ENCODE measurements at regions not wholly inside any gene's neighbourhood (a gene's known extent, or its start where the extent isn't known, plus 50 kb on each side); places are given as distances from the start of the nearest gene placed in this dataset.

GRCh38 chr2:192645811-192646598, 451.3 kb upstream of the TMEFF2 start:
- CTCF ChIA-PET (ENCODE audit: low intra/inter-chr PET ratio, low total read pairs) = no interaction called here
- Histone ChIP-seq H4K20me1 (ENCODE audit: insufficient read depth, low read length) (no peaks in the 10 kb centered on the region), H3K36me3 (replicated peaks in 1 of 2; ENCODE audit: control insufficient read depth in 1 of 2, insufficient read depth in 2 of 2, low read length in 2 of 2) (no peaks in the 10 kb centered on the region), H2AFZ (ENCODE audit: low read length) (no peak overlapping the region), H3K9me3 (ENCODE audit: low read length) (no peaks in the 10 kb centered on the region), H3K27me3 (ENCODE audit: control insufficient read depth in 1 of 2, insufficient read depth in 2 of 2, low read length in 2 of 2) (no peaks in the 10 kb centered on the region), H3K9ac (ENCODE audit: insufficient read depth, low read depth, low read length) (no peak overlapping the region), H3K4me3 (replicated peaks in 1 of 3; ENCODE audit: insufficient read depth in 1 of 3, low read depth in 2 of 3, low read length in 3 of 3) (no peak overlapping the region), H3K27ac (ENCODE audit: extremely low read length, insufficient read depth, low read length) (no peak overlapping the region), H3K4me2 (ENCODE audit: low read depth, low read length) (no peak overlapping the region), H3K4me1 (ENCODE audit: insufficient read depth, low read length) (no peaks in the 10 kb centered on the region), H3K79me2 (ENCODE audit: insufficient read depth, low read length) (no peaks in the 10 kb centered on the region)
- intact Hi-C loops (cut with micrococcal nuclease; ENCODE audit: unreplicated experiment) (no loop called here), in situ Hi-C loops (cut with HindIII; ENCODE audit: extremely low pct_ligation_motif_present, low pct_unique_long_range_greater_than_20kb) (no loop called here)
- no peak for DNase-seq (ENCODE audit: low spot score)
- FAIRE-seq = no peak
- TF ChIP-seq HNF1A (IDR thresholded peaks at IDR 0.05; ENCODE audit: low read depth) (no peak), HNF1A (CRISPR knock-in tag; IDR thresholded peaks at IDR 0.05; ENCODE audit: borderline replicate concordance) (no peak), MTA1 (CRISPR knock-in tag; IDR thresholded peaks at IDR 0.05; ENCODE audit: borderline replicate concordance) (no peak), ZNF879 (CRISPR knock-in tag; IDR thresholded peaks at IDR 0.05) (no peak), MBD4 (IDR thresholded peaks at IDR 0.05; ENCODE audit: borderline replicate concordance, low read length) (no peak)
- BruUV-seq (replicated peaks) = no TSS peak
- POLR2A ChIA-PET = no interaction called here
- no peak for ATAC-seq
- WGBS (ENCODE audit: low lambda C conversion rate) = 18% methylated on average over 6 of the region's 6 CpGs
